Keratinocyte (primary cell): ENCODE measurements at regions not wholly inside any gene's neighbourhood (a gene's known extent, or its start where the extent isn't known, plus 50 kb on each side); places are given as distances from the start of the nearest gene placed in this dataset.

Experiments
- DNase-seq: peaks from one replicate; pipeline ENCODE4 v3.0.0-alpha.2; 2011; ENCODE audit warnings: low read depth, missing footprints, low spot score
- FAIRE-seq: peaks from 2 replicates; lab custom pipeline; 2011; peaks lifted over from hg19 to GRCh38; lab: Jason Lieb, UNC
- H2AFZ ChIP-seq: 2 replicates; pipeline ENCODE4 v1.6.0; 2012; ENCODE audit warnings: low read length, control low read depth, inconsistent platforms; ENCODE audit not compliant: control insufficient read depth
- H3K27ac ChIP-seq: 2 replicates; pipeline ENCODE4 v1.5.1; 2011; ENCODE audit warnings: low read length; ENCODE audit not compliant: control insufficient read depth, insufficient read depth
- H3K27me3 ChIP-seq: 3 replicates; pipeline ENCODE4 v1.6.0; 2011; ENCODE audit warnings: low read length; ENCODE audit not compliant: control insufficient read depth, insufficient read depth; ENCODE audit errors: extremely low read depth
- H3K36me3 ChIP-seq, 2 experiments: 2 replicates in 1 of 2; 3 replicates in 1 of 2; pipeline ENCODE4 v1.5.1; 2011; ENCODE audit warnings: low read length in 2 of 2, mild to moderate bottlenecking in 1 of 2; ENCODE audit not compliant: control insufficient read depth in 2 of 2, insufficient read depth in 2 of 2; ENCODE audit errors: extremely low read depth in 1 of 2
- H3K4me1 ChIP-seq: 3 replicates; pipeline ENCODE4 v1.5.1; 2011; ENCODE audit warnings: low read length; ENCODE audit not compliant: control insufficient read depth, insufficient read depth; ENCODE audit errors: extremely low read depth
- H3K4me2 ChIP-seq: 3 replicates; pipeline ENCODE4 v1.6.0; 2011; ENCODE audit warnings: low read depth, low read length; ENCODE audit not compliant: control insufficient read depth, insufficient read depth; ENCODE audit errors: extremely low read depth
- H3K4me3 ChIP-seq, 3 experiments: fragments of 200-600 bp in 1 of 3; sonication (generic) in 1 of 3; 2 replicates in 2 of 3; 3 replicates in 1 of 3; pipeline ENCODE4 v1.5.1; 2011 to 2016; ENCODE audit warnings: low read length in 3 of 3, mild to moderate bottlenecking in 3 of 3, control low read depth in 2 of 3, inconsistent platforms in 1 of 3, low read depth in 1 of 3, mixed read lengths in 1 of 3, mixed run types in 1 of 3, moderate library complexity in 1 of 3; ENCODE audit not compliant: control insufficient read depth in 2 of 3, insufficient read depth in 2 of 3; ENCODE audit errors: extremely low read depth in 1 of 3
- H3K79me2 ChIP-seq: 2 replicates; pipeline ENCODE4 v1.6.0; 2012; ENCODE audit warnings: low read length; ENCODE audit not compliant: control insufficient read depth, insufficient read depth
- H3K9ac ChIP-seq: 3 replicates; pipeline ENCODE4 v1.6.0; 2011; ENCODE audit warnings: low read length; ENCODE audit not compliant: control insufficient read depth, insufficient read depth; ENCODE audit errors: extremely low read depth
- H3K9me1 ChIP-seq: 3 replicates; pipeline ENCODE4 v1.6.0; 2011; ENCODE audit warnings: low read length; ENCODE audit not compliant: control insufficient read depth, insufficient read depth; ENCODE audit errors: extremely low read depth
- H3K9me3 ChIP-seq: 2 replicates; pipeline ENCODE4 v1.5.1; 2012; ENCODE audit warnings: low read depth, low read length; ENCODE audit not compliant: control insufficient read depth
- H4K20me1 ChIP-seq: 3 replicates; pipeline ENCODE4 v1.6.0; 2011; ENCODE audit warnings: low read length; ENCODE audit not compliant: control insufficient read depth, insufficient read depth; ENCODE audit errors: extremely low read depth
- EZH2 ChIP-seq: IDR thresholded peaks from one replicate; pipeline ENCODE4 v1.6.1; 2012; ENCODE audit warnings: inconsistent platforms, mild to moderate bottlenecking, low read length, moderate library complexity
- dilution Hi-C: fragments of 300-500 bp; cut with MboI; formaldehyde crosslinking; loops from one replicate; pipeline ENCODE4 v1.7.0; 2020; ENCODE audit warnings: low sequenced_read_pairs; ENCODE audit not compliant: extremely low pct_ligation_motif_present
- TF ChIP-seq, protein P1 (sequence below), 3 experiments: IDR thresholded peaks in 1 of 3; conservative IDR thresholded peaks in 1 of 3; optimal IDR thresholded peaks in 1 of 3; 2 replicates in 2 of 3; 3 replicates in 1 of 3; pipeline versions ENCODE3 to v1.5.1; 2011; ENCODE audit warnings: low read length in 3 of 3, mild to moderate bottlenecking in 3 of 3, moderate library complexity in 2 of 3, control low read depth in 1 of 3, inconsistent platforms in 1 of 3; ENCODE audit not compliant: insufficient read depth in 2 of 3; ENCODE audit errors: extremely low read depth in 1 of 3

DNA sequence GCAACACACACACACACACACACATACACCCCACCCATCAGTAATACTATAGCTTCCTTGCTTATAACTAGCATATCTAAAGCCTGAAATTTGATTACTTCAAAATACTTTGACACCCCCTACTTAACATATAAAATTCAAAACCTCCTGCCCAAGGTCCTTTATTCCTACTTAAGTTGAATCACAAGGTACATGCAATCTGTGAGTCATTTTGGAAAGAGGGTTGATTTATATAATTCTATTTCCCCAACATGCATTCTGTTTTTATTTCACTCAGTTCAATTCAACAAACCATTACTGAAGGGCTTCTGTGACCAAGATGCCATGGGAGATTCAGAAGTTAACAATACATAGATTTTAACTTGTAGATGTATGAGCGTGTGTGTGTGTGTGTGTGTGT lies 420.7 kb downstream of the METTL4 start:
- TF ChIP-seq EZH2 = no peak
- no peak for FAIRE-seq
- Histone ChIP-seq H3K9me1 (no peaks in the 10 kb centered on the region), H3K4me1 (no peaks in the 10 kb centered on the region), H3K9ac (no peak overlapping the region), H3K9me3 (no peaks in the 10 kb centered on the region), H3K27me3 (no peaks in the 10 kb centered on the region), H3K36me3 (no peaks in the 10 kb centered on the region), H4K20me1 (no peaks in the 10 kb centered on the region), H3K4me2 (no peak overlapping the region), H3K79me2 (no peaks in the 10 kb centered on the region), H3K27ac (no peak overlapping the region), H2AFZ (no peak overlapping the region), H3K4me3 (no peak overlapping the region)
- DNase-seq = no peak
- dilution Hi-C loops = no loop called here

DNA sequence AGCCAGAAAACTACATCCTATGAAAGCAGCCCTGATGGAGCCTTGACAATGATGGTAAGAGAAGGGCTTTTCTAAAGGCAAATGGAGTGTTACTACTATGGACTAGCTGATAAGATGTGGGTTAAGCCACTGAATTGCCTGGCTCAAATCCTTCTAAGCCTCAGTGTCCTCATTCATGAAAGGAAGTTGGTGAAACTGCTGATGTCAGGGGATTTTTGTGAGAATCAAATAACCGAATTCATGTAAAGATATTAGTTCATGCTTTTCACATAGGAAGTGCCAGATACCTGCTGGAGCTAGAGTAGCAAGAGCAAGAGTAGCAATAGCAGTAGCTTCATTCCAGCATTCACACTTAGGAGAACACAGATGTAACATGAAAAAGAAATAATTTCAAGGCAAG lies 417.0 kb downstream of the METTL4 start:
- DNase-seq = no peak
- dilution Hi-C loops = no loop called here
- H3K9me1 ChIP-seq = no peaks in the 10 kb centered on the region
- H3K4me1 ChIP-seq = no peaks in the 10 kb centered on the region
- no peak overlapping the region for H3K4me3 ChIP-seq
- TF ChIP-seq, protein P1, sequence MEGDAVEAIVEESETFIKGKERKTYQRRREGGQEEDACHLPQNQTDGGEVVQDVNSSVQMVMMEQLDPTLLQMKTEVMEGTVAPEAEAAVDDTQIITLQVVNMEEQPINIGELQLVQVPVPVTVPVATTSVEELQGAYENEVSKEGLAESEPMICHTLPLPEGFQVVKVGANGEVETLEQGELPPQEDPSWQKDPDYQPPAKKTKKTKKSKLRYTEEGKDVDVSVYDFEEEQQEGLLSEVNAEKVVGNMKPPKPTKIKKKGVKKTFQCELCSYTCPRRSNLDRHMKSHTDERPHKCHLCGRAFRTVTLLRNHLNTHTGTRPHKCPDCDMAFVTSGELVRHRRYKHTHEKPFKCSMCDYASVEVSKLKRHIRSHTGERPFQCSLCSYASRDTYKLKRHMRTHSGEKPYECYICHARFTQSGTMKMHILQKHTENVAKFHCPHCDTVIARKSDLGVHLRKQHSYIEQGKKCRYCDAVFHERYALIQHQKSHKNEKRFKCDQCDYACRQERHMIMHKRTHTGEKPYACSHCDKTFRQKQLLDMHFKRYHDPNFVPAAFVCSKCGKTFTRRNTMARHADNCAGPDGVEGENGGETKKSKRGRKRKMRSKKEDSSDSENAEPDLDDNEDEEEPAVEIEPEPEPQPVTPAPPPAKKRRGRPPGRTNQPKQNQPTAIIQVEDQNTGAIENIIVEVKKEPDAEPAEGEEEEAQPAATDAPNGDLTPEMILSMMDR (optimal IDR thresholded peaks at IDR 0.05 in 1 of 3, IDR thresholded peaks at IDR 0.05 in 1 of 3, conservative IDR thresholded peaks at IDR 0.05 in 1 of 3; ENCODE audit: extremely low read depth in 1 of 3, insufficient read depth in 2 of 3, low read length in 3 of 3) = no peak
- no peak for TF ChIP-seq EZH2
- H3K79me2 ChIP-seq = no peaks in the 10 kb centered on the region
- no peaks in the 10 kb centered on the region for H4K20me1 ChIP-seq
- no peaks in the 10 kb centered on the region for H3K36me3 ChIP-seq
- no peak for FAIRE-seq
- no peak overlapping the region for H3K9ac ChIP-seq
- no peak overlapping the region for H2AFZ ChIP-seq
- H3K27me3 ChIP-seq = no peaks in the 10 kb centered on the region
- H3K4me2 ChIP-seq = no peak overlapping the region
- no peak overlapping the region for H3K27ac ChIP-seq
- H3K9me3 ChIP-seq = no peaks in the 10 kb centered on the region
